Fibroblast of skin of scalp (primary cell): ENCODE measurements at regions not wholly inside any gene's neighbourhood (a gene's known extent, or its start where the extent isn't known, plus 50 kb on each side); places are given as distances from the start of the nearest gene placed in this dataset.
"Not testable (repeated sequence)": the region's sequence is repeated elsewhere in the genome, so short reads cannot be mapped to it uniquely, and the experiment has no call there.

Experiments
- DNase-seq: peaks from one replicate; pipeline ENCODE4 v3.0.0-alpha.2; 2013

- no peak for DNase-seq
Observed at GRCh38 chr18:71336576-71337210, 1047.8 kb downstream of the SOCS6 start.

- no peak for DNase-seq
Observed at GRCh38 chr18:71329563-71329962, 1040.7 kb downstream of the SOCS6 start.

DNA sequence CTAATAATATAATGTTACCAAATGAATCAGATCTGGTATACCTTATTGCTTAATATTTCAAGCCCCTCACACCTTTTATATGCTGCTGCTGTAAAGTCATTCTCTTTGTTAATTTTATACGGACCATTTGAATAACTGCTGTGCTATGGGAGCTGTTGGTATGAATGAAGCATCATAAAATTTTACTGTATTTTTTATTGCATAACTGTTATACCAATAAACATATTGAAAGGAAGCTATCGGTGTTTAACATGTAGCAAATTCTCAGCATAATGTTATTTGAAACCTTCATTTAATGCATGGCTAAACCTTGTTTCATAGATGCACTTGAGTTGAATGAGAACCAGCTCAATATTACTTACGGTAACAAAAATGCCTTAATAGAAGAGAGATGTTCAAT is 1040.3 kb downstream of the SOCS6 start:
- DNase-seq: no peak

DNA sequence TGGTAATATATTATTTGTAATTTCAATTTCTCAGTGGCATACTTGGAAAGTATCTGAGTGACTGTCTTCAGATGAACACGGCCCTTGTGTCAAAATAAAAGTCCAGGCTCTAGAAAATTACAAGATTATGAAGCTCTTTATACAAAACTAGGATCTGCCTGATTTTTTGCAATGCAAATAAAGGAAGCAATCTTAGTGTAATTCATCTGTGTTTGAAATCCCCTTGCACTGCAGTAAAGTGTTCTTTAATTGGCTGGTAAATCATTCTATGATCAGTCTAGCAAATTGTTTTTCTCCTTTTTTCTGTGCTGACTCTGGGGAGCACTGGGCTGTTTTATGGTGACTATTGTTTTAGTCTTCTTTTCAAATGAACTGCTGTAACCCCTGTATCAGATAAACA is 1039.0 kb downstream of the SOCS6 start:
- DNase-seq: no peak

DNA sequence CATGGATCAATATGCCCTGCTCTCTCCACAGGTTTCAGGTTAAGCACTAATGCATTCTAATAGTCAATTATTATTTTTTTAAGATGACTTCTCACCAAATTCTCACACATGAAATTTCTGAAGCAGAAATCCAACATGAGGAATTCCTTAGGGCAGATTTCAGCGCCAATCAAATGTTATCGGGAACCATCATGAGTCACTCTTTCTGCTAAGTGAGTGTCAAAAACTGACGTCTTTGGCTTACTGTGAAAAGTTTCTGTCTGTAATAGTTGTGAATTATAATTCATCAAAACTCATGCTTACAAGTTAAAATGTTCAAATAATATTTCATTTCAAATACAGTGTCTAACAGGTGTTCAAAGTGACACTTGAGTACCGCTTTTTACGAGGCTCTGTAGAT is 1038.6 kb downstream of the SOCS6 start:
- no peak for DNase-seq

GRCh38 chr18:71326826-71327225 is 1038.0 kb downstream of the SOCS6 start:
- DNase-seq: no peak

- DNase-seq: no peak
Observed at GRCh38 chr18:71324356-71324755, 1035.5 kb downstream of the SOCS6 start.

DNA sequence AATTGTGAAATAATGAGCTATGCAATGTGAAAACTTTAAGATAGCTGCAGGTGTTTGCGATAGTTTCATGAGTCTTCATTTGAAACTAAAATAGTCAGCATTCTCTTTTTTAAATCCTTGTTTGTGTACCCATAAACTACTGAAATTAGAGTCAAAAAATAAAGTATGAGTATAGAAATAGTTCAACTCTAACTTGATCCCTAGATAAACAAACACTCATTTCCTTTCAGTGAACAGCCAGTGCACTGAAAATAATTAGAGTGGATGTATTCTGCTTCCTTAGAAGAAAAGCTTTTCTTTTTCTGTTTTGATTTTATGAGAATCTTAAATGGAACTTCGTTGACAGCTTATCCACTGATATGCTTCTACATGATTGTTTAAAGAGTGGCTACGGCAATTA is 1033.4 kb downstream of the SOCS6 start:
- no peak for DNase-seq

DNA sequence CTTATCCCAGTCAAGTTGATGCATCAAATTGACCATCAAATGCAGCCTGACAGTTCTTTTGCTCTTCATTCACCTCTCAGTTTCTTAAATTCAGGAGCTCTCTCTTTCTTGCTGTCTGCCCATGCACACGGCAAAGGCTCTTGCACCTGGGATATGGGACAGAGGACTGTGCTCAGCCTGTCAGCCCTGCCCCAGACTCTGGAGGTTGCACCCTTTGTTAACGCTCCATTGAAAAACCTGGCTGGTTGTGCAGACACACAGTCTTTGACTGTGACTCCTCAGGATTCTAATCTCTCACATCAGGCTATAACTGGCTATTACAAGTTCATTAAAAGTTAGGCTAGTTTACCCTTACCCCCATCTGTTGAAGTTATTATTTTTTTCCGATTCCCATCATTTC is 1032.5 kb downstream of the SOCS6 start:
- DNase-seq: no peak

- DNase-seq: no peak
Observed at GRCh38 chr18:71304856-71305255, 1016.0 kb downstream of the SOCS6 start.

GRCh38 chr18:71303743-71304142 is 1014.9 kb downstream of the SOCS6 start:
- DNase-seq: not testable (repeated sequence)

DNA sequence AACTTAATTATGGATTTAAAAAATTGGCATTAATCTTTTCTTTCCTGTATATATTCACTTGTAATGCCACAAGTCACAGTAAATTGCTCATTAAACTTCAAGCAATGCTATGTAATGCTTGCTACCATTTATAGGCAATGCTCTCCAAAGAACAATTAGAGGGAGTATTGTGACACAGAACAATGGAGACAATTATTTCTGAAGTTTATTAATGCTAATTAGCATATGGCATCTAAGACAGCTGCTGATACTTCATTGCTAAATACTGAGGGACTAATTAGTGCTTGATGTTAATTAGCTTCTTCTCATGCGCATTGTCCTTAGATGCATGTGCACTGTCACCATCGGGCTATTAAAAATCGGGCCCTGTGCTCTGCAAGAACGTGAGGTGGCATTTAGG is 1012.8 kb downstream of the SOCS6 start:
- no peak for DNase-seq

GRCh38 chr18:71294201-71294600 is 1005.4 kb downstream of the SOCS6 start:
- DNase-seq: not testable (repeated sequence)

DNA sequence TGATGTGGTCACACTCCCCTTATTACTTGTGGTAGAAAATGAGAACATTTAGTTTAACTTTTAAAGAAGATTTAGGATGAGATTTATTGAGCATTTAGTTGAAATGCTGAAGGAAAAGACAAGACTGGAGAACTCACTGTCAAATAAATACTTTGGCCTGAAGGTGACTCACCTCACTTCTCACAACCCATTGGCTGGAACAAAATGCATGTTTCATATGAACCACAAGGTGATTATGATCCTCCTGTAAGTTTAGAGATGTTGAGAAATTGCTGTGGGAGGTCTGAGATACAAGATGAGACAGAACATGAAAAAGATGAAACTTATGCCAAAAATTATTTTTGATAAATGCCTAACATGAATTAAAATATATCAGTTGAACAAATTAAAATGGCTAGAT is 1004.5 kb downstream of the SOCS6 start:
- no peak for DNase-seq

DNA sequence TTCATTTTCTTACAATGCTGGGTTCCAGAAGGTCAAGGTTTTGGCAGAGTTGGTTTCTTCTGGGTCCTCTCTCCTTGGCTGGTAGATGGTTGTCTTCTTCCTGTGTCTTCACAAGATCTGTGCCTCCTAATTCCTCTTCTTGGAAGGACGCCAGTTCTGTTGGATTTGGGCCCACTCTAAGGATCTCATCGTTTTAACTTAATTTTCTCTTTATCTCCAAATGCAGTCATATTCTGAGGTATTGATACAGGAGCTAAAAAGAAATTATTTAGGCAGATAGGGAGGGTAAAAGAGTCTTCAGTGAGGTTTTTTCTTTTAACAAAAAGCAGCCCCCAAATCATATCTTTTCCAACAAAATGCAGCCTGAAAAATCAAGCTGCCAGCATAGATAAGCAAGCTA is 998.4 kb downstream of the SOCS6 start:
- no peak for DNase-seq

DNA sequence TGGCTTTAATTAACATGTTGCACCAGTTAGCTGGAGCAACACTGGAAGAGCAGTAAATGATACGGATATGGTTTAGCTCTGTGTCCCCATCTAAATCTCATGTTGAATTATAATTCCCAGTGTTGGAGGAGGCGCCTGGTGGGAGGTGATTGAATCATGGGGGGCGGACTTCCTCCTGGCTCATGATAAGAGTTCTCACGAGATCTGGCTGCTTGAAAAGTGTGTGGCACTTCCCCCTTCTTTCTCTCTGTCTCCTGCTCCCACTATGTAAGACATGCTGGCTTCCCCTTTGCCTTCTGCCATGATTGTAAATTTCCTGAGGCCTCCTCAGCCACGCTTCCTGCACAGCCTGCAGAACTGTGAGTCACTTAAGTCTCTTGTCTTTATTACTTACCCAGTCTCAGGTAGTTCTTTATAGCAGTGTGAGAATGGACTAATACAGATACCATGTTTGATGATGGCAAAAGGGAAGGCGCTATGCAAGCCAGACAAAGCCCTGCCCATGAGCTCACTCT is 963.6 kb downstream of the SOCS6 start:
- no peak for DNase-seq

GRCh38 chr18:71250191-71250590 is 961.3 kb downstream of the SOCS6 start:
- no peak for DNase-seq

DNA sequence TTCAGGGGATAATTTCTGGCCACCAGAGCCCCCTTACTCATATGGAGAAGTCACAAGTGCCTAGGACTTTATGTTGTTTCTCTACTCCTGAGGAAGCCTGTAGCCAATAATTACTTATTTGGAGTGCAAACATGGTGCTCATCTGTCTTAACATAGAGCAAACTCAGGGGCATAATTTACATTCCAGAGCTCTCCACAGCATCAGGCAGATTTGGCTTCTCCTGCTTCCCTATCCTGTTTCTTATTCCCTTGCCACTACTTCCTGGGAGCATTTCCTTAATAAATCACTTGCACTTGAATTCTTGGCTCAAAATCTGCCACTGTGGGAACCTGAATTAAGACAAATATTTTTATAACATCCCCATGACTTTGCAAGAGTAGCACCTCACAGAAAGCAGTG is 960.9 kb downstream of the SOCS6 start:
- DNase-seq: no peak

DNA sequence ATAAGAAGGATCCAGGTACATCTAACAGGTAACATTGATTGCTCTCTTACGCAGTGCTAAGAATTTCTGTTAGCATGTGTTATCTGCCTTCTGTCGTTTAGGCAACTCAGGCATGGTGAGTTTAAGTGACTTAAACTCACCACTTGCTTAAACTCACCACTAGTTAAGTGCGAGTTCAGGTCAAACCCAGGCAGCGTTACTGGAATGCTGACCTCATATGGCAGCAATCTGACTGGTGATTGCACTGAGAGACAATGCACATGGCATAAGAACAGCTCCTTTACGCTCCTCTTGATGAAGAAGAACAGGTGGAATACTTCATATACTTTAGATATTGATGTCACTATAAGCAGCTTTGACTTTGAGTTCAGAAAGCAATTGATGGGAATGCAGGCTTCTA is 954.1 kb downstream of the SOCS6 start:
- no peak for DNase-seq

GRCh38 chr18:71238974-71239624 is 950.3 kb downstream of the SOCS6 start:
- DNase-seq: no peak

GRCh38 chr18:71237641-71238040 is 948.8 kb downstream of the SOCS6 start:
- no peak for DNase-seq

- no peak for DNase-seq
Observed at GRCh38 chr18:71233177-71233576, 944.3 kb downstream of the SOCS6 start.

- no peak for DNase-seq
Observed at GRCh38 chr18:71223486-71223885, 934.6 kb downstream of the SOCS6 start.

DNA sequence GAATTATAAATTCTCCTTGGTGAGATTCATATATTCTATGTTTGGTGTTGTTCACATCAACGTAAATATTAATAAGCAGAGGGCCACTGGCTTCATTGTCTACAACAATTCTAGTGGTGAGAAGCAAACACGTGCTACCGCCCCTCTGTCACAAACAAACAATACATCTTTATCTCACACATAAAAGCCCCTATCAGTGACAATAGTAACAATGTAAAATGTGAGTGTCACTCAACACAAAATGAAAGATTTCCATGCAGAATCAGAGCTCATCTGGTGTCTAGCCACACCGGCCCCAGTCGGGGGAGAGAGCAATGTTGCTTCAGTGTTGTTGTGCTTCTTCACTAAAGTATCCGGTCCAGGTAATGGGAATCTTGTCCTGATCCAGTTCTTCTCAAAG is 932.6 kb downstream of the SOCS6 start:
- DNase-seq: no peak

DNA sequence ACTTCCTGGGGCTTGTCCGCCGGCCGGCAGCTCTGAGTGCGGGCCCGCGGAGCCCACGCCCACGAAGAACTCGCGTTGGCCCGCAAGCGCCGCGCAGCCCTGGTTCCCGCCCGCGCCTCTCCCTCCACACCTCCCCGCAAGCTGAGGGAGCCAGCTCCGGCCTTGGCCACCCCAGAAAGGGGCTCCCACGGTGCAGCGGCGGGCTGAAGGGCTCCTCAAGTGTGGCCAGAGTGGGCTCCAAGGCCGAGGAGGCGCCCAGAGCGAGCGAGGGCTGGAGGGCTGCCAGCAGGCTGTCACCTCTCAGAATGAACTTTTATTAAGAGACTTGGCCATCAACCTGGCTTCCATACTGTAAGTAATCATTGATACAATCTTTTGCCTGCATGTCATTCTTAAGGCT is 923.9 kb downstream of the SOCS6 start:
- not testable (repeated sequence) for DNase-seq
